GM23248 (cell line): ENCODE measurements at regions not wholly inside any gene's neighbourhood (a gene's known extent, or its start where the extent isn't known, plus 50 kb on each side); places are given as distances from the start of the nearest gene placed in this dataset.
"Not testable (repeated sequence)": the region's sequence is repeated elsewhere in the genome, so short reads cannot be mapped to it uniquely, and the experiment has no call there.

Source experiments
- EZH2 ChIP-seq: fragments of 200-600 bp; sonication (generic); IDR thresholded peaks from 2 replicates; pipeline ENCODE4 v1.6.1; 2018; ENCODE audit warnings: antibody characterized with exemption, mild to moderate bottlenecking; ENCODE audit not compliant: insufficient read depth, poor library complexity, severe bottlenecking
- EZH2phosphoT487 ChIP-seq: fragments of 200-600 bp; sonication (generic); IDR thresholded peaks from 2 replicates; pipeline ENCODE4 v1.6.1; 2018; ENCODE audit warnings: antibody characterized with exemption, moderate library complexity, mild to moderate bottlenecking, low read depth; ENCODE audit not compliant: insufficient read depth

DNA sequence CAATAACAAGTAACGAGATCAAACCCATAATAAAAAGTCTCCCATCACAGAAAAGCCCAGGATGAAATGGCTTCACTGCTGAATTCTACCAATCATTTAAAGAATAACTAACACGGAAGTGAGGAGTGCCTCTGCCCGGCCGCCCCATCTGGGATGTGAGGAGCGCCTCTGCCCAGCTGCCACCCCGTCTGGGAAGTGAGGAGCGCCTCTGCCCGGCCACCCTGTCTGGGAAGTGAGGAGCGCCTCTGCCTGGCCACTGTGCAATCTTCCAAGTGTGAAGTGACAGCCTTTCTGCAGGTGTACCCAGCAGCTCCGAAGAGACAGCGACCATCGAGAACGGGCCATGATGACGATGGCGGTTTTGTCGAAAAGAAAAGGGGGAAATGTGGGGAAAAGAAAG lies 528.8 kb upstream of the GRIA3 start:
- TF ChIP-seq EZH2, EZH2phosphoT487: not testable (repeated sequence)
